Body of pancreas (tissue), 4 donors: ENCODE measurements at regions not wholly inside any gene's neighbourhood (a gene's known extent, or its start where the extent isn't known, plus 50 kb on each side); places are given as distances from the start of the nearest gene placed in this dataset.

Source experiments
- ATAC-seq: fragments of 150-250 bp; one replicate; pipeline ENCODE4 v1.9.1; 2016
- DNase-seq, 4 donors: peaks; one replicate each; pipeline ENCODE4 v3.0.0-alpha.2; 2019
- H3K27ac ChIP-seq, 4 donors: fragments of 200-600 bp; sonication (generic); 1 replicate in 3 of 4; 2 replicates in 1 of 4; pipeline versions ENCODE4 v1.5.1 to v1.6.1; 2016 to 2019; ENCODE audit warnings: mild to moderate bottlenecking in 1 of 4, mixed read lengths in 1 of 4, moderate library complexity in 1 of 4
- H3K27me3 ChIP-seq, 2 donors: fragments of 200-600 bp; sonication (generic); one replicate each; pipeline ENCODE4 v1.6.0; 2016; ENCODE audit warnings: mild to moderate bottlenecking in 1 of 2
- H3K36me3 ChIP-seq, 2 donors: fragments of 200-600 bp; sonication (generic); replicated peaks in 1 of 2; 2 replicates each; pipeline ENCODE4 v1.5.1; 2016; ENCODE audit warnings: low read depth in 2 of 2; ENCODE audit not compliant: insufficient read depth in 1 of 2
- H3K4me1 ChIP-seq: fragments of 200-600 bp; sonication (generic); one replicate; pipeline ENCODE4 v1.6.0; 2016
- H3K4me3 ChIP-seq, 2 donors: fragments of 200-600 bp; sonication (generic); 1 replicate in 1 of 2; 2 replicates in 1 of 2; pipeline ENCODE4 v1.5.1; 2016 to 2019
- H3K9me3 ChIP-seq, 3 donors: fragments of 200-600 bp; sonication (generic); 1 replicate in 2 of 3; 2 replicates in 1 of 3; pipeline ENCODE4 v1.5.1; 2016
- POLR2A ChIP-seq, 3 donors: fragments of 450-650 bp; IDR thresholded peaks; one replicate each; pipeline ENCODE4 v1.6.1; 2016; ENCODE audit warnings: antibody characterized with exemption in 3 of 3, mild to moderate bottlenecking in 2 of 3
- WGBS, 2 donors: methylation state at CpG; one replicate each; pipeline ENCODE4 v1.1.5; 2017; 5-methylcytosine and 5-hydroxymethylcytosine counted together
- intact Hi-C: fragments of 100-400 bp; cut with DNase I; formaldehyde crosslinking; loops from one replicate; pipeline ENCODE4 v1.15.1; 2023
- TF ChIP-seq, protein P1 (sequence below), 7 experiments: fragments of 450-650 bp in 4 of 7; fragments of 200-600 bp in 3 of 7; sonication (generic) in 3 of 7; IDR thresholded peaks; one replicate each; pipeline ENCODE4 v1.5.1; 2016 to 2019; ENCODE audit warnings: antibody characterized with exemption in 7 of 7

DNA sequence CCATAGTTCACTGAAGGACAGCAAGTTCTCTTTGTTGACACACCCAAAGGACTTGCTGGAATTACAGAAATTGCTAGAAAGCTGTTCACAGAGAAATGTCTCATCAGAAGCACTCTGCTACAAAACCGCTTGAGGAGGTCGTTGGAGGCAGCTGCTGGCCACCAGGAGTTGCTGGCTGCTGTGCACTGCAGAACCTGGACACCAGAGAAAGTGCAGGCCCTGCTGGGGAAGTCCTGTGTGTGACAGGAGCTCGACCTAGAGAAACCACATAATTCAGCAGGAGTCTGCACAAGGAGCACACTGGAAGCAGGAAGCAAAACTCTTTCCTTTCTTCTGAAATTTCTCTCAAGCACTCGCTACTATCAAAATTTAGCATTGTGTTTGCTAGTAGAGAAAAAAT, 461.5 kb upstream of the GHITM start:
- Histone ChIP-seq H3K27me3 (no peaks in the 10 kb centered on the region), H3K27ac (no peak overlapping the region), H3K4me1 (no peaks in the 10 kb centered on the region), H3K4me3 (no peak overlapping the region), H3K36me3 (no peaks in the 10 kb centered on the region), H3K9me3 (no peaks in the 10 kb centered on the region)
- DNase-seq: peak in 2 of 4 donors; percentile 6 to 28
- intact Hi-C loops: no loop called here
- ATAC-seq: no peak
- no peak for TF ChIP-seq POLR2A (IDR thresholded peaks at IDR 0.05)
- TF ChIP-seq, protein P1, sequence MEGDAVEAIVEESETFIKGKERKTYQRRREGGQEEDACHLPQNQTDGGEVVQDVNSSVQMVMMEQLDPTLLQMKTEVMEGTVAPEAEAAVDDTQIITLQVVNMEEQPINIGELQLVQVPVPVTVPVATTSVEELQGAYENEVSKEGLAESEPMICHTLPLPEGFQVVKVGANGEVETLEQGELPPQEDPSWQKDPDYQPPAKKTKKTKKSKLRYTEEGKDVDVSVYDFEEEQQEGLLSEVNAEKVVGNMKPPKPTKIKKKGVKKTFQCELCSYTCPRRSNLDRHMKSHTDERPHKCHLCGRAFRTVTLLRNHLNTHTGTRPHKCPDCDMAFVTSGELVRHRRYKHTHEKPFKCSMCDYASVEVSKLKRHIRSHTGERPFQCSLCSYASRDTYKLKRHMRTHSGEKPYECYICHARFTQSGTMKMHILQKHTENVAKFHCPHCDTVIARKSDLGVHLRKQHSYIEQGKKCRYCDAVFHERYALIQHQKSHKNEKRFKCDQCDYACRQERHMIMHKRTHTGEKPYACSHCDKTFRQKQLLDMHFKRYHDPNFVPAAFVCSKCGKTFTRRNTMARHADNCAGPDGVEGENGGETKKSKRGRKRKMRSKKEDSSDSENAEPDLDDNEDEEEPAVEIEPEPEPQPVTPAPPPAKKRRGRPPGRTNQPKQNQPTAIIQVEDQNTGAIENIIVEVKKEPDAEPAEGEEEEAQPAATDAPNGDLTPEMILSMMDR (IDR thresholded peaks at IDR 0.05): no peak
- 41 to 49% methylated on average over 4 of the region's 4 CpGs for WGBS, 2 donors

DNA sequence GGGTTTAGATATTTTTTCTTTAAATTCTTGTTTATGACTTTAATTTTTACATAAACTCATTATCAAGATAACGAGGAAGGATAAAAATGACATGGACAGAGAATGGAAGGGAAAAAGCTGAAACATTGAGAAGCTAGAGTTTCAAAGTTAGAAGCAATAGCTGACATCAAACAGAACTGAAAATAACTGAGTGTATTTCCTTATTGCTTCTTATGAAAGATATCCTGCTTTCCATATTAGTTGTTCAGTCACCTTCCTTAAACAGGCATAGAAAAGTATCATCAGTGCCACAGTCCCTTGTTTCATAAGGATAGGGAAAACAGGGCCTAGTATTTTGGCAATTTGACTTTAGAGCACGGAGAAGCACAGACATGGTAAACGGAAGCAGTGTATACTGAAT, 460.5 kb upstream of the GHITM start:
- H3K4me3 ChIP-seq: no peak overlapping the region
- no peak for TF ChIP-seq POLR2A (IDR thresholded peaks at IDR 0.05)
- TF ChIP-seq, protein P1 (IDR thresholded peaks at IDR 0.05): no peak
- intact Hi-C loops: no loop called here
- H3K27ac ChIP-seq: no peak overlapping the region
- no peak for DNase-seq
- no peaks in the 10 kb centered on the region for H3K36me3 ChIP-seq
- WGBS, 2 donors: 68 to 72% methylated on average over 3 of the region's 3 CpGs
- ATAC-seq: no peak
- H3K27me3 ChIP-seq: no peaks in the 10 kb centered on the region
- H3K9me3 ChIP-seq: no peaks in the 10 kb centered on the region
- H3K4me1 ChIP-seq: no peaks in the 10 kb centered on the region

DNA sequence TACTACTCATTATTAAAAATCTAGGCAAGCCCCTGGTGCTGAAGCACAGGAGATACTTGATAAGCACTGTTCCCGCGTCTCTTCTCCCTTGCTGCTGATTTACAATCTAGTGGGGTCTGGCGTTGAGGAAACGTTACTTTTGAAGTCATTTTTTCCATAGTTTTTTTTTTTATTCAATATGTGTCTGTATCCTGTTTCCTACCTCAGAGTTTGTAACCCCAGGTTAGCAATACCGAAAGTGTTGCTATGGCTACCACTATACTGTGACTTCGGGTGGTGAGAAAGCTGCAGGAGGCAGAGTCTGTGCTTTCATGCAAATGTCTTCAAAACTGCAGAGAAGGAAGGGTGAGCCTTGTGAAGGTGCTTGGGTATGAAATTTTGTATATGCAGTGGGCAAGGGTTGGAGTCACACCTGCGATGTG, 458.8 kb upstream of the GHITM start:
- DNase-seq: no peak

DNA sequence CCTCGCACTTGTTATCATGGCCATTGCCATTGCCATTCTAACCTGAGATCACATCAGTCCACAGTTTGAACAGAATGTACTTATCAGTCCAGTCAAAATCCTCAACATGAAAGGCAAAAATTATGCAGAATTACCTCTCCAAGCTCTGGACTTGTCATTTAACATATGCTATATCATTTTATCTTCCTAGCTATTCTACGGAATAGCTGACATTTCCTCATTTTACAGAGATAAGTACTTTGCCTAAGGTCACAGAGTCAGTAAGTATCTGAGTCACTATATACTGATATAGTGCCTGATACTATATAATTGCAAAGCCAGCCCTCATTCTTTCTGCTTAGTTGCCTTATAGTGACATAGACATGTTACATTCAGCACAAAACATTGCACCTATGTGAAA, 456.9 kb upstream of the GHITM start:
- Histone ChIP-seq H3K4me1 (no peaks in the 10 kb centered on the region), H3K36me3 (no peaks in the 10 kb centered on the region), H3K27ac (no peak overlapping the region), H3K27me3 (no peaks in the 10 kb centered on the region), H3K4me3 (no peak overlapping the region), H3K9me3 (no peaks in the 10 kb centered on the region)
- no peak for ATAC-seq
- DNase-seq: no peak
- intact Hi-C loops: no loop called here
- 61 to 65% methylated on average over 2 of the region's 2 CpGs for WGBS, 2 donors
- TF ChIP-seq, protein P1 (IDR thresholded peaks at IDR 0.05): no peak
- TF ChIP-seq POLR2A (IDR thresholded peaks at IDR 0.05): no peak

More for the DNA sequence above, 458.8 kb upstream of the GHITM start:
- no peaks in the 10 kb centered on the region for H3K9me3 ChIP-seq
- no peak overlapping the region for H3K4me3 ChIP-seq
- no peaks in the 10 kb centered on the region for H3K4me1 ChIP-seq
- no peak for ATAC-seq
- no peaks in the 10 kb centered on the region for H3K27me3 ChIP-seq
- no peak overlapping the region for H3K27ac ChIP-seq
- no peaks in the 10 kb centered on the region for H3K36me3 ChIP-seq
- no peak for TF ChIP-seq POLR2A (IDR thresholded peaks at IDR 0.05)
- TF ChIP-seq, protein P1 (IDR thresholded peaks at IDR 0.05): no peak
- intact Hi-C loops: no loop called here
- 49 to 59% methylated on average over 7 of the region's 7 CpGs for WGBS, 2 donors

DNA sequence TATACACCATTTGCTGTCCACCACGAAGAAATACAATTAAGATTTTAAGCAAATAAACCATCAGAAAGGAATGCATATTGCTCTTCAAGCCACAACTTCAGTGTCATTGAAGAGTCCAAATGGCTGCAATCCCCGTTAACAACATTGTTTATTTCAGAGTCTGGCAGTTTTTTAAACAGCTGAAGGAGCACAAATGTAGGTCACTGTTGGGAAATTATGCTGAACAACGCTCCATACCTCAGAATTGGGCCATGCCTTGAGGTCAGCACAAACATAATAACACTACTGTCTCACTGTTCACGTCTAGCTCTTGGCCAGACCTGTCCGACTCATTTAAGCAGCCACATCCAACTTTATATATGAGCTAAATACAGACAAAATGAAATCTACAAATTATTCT, 453.9 kb upstream of the GHITM start:
- H3K4me3 ChIP-seq: no peak overlapping the region
- H3K27ac ChIP-seq: no peak overlapping the region
- H3K9me3 ChIP-seq: no peaks in the 10 kb centered on the region
- ATAC-seq (no peak), DNase-seq (peak in 1 of 4 donors; percentile 4)
- H3K27me3 ChIP-seq: no peaks in the 10 kb centered on the region
- no peaks in the 10 kb centered on the region for H3K4me1 ChIP-seq
- no peaks in the 10 kb centered on the region for H3K36me3 ChIP-seq
- whole genome bisulfite sequencing, 2 donors: 38 to 41% methylated on average over 5 of the region's 5 CpGs
- intact Hi-C loops: no loop called here
- TF ChIP-seq, protein P1 (IDR thresholded peaks at IDR 0.05): no peak
- TF ChIP-seq POLR2A (IDR thresholded peaks at IDR 0.05): no peak
